CD14-positive monocyte (primary cell): ENCODE measurements at regions not wholly inside any gene's neighbourhood (a gene's known extent, or its start where the extent isn't known, plus 50 kb on each side); places are given as distances from the start of the nearest gene placed in this dataset.

Experiments used
- DNase-seq, 3 donors: peaks; one replicate each; pipeline ENCODE4 v3.0.0-alpha.2; 2011 to 2022
- H2AFZ ChIP-seq: 2 replicates; pipeline ENCODE4 v1.6.0; 2012; ENCODE audit warnings: mild to moderate bottlenecking, low read depth, low read length, inconsistent platforms; ENCODE audit not compliant: insufficient read depth, poor library complexity, severe bottlenecking
- H3K27ac ChIP-seq, 2 donors: 1 replicate in 1 of 2; 2 replicates in 1 of 2; pipeline ENCODE4 v1.5.1; 2012 to 2013; ENCODE audit warnings: low read length in 2 of 2, control low read depth in 1 of 2, inconsistent platforms in 1 of 2, low read depth in 1 of 2, mild to moderate bottlenecking in 1 of 2
- H3K27me3 ChIP-seq, 2 donors: one replicate each; pipeline versions ENCODE4 v1.6.0 to v1.6.1; 2011 to 2013; ENCODE audit warnings: low read length in 2 of 2; ENCODE audit not compliant: control insufficient read depth in 2 of 2, insufficient read depth in 2 of 2
- H3K36me3 ChIP-seq, 2 donors: replicated peaks in 1 of 2; 1 replicate in 1 of 2; 2 replicates in 1 of 2; pipeline versions ENCODE4 v1.5.1 to v1.6.1; 2012 to 2013; ENCODE audit warnings: low read length in 2 of 2, control low read depth in 1 of 2, inconsistent platforms in 1 of 2, mild to moderate bottlenecking in 1 of 2; ENCODE audit not compliant: insufficient read depth in 2 of 2, control insufficient read depth in 1 of 2
- H3K4me1 ChIP-seq, 2 donors: 1 replicate in 1 of 2; 2 replicates in 1 of 2; pipeline versions ENCODE4 v1.5.1 to v1.6.1; 2012 to 2013; ENCODE audit warnings: low read length in 2 of 2, control low read depth in 1 of 2, inconsistent platforms in 1 of 2, mild to moderate bottlenecking in 1 of 2, moderate library complexity in 1 of 2; ENCODE audit not compliant: insufficient read depth in 2 of 2, control insufficient read depth in 1 of 2
- H3K4me2 ChIP-seq: replicated peaks from 2 replicates; pipeline ENCODE3; 2012; ENCODE audit warnings: low read length, moderate library complexity, mild to moderate bottlenecking; ENCODE audit not compliant: poor library complexity, severe bottlenecking; ENCODE audit errors: extremely low read depth
- H3K4me3 ChIP-seq, 3 experiments: fragments of 200-600 bp in 1 of 3; sonication (generic) in 1 of 3; replicated peaks in 1 of 3; 1 replicate in 2 of 3; 2 replicates in 1 of 3; pipeline ENCODE4 v1.5.1; 2011 to 2013; ENCODE audit warnings: low read length in 3 of 3, mild to moderate bottlenecking in 3 of 3, control low read depth in 2 of 3, low read depth in 2 of 3, inconsistent platforms in 1 of 3, moderate library complexity in 1 of 3
- H3K79me2 ChIP-seq: 2 replicates; pipeline ENCODE4 v1.6.0; 2012; ENCODE audit warnings: mild to moderate bottlenecking, control low read depth, inconsistent platforms, low read length, moderate library complexity; ENCODE audit not compliant: insufficient read depth
- H3K9ac ChIP-seq: 2 replicates; pipeline ENCODE4 v1.6.0; 2017; ENCODE audit warnings: low read length, mild to moderate bottlenecking; ENCODE audit not compliant: insufficient read depth, poor library complexity, severe bottlenecking
- H3K9me3 ChIP-seq, 2 donors: replicated peaks in 1 of 2; 1 replicate in 1 of 2; 2 replicates in 1 of 2; pipeline versions ENCODE4 v1.5.1 to v1.6.1; 2012 to 2013; ENCODE audit warnings: low read length in 2 of 2, control low read depth in 1 of 2; ENCODE audit not compliant: control insufficient read depth in 1 of 2, insufficient read depth in 1 of 2
- H4K20me1 ChIP-seq: 2 replicates; pipeline ENCODE4 v1.6.0; 2012; ENCODE audit warnings: mild to moderate bottlenecking, low read length, control low read depth, moderate library complexity; ENCODE audit not compliant: insufficient read depth
- H3K27ac Mint-ChIP-seq, 7 donors: one replicate each; pipeline ENCODE4 v1.8.0; 2020; ENCODE audit warnings: mild to moderate bottlenecking in 7 of 7, mixed read lengths in 7 of 7, moderate library complexity in 6 of 7, inconsistent platforms in 2 of 7
- H3K27me3 Mint-ChIP-seq, 3 donors: one replicate each; pipeline ENCODE4 v1.8.0; 2021 to 2022; ENCODE audit warnings: low read depth in 3 of 3, mild to moderate bottlenecking in 3 of 3, mixed read lengths in 3 of 3, moderate library complexity in 3 of 3, inconsistent platforms in 1 of 3
- H3K36me3 Mint-ChIP-seq, 2 donors: one replicate each; pipeline ENCODE4 v1.8.0; 2020; ENCODE audit warnings: mixed read lengths in 2 of 2, inconsistent platforms in 1 of 2, mild to moderate bottlenecking in 1 of 2
- H3K4me1 Mint-ChIP-seq: one replicate; pipeline ENCODE4 v1.8.0; 2020; ENCODE audit warnings: mild to moderate bottlenecking, mixed read lengths
- H3K4me3 Mint-ChIP-seq, 2 donors: one replicate each; pipeline ENCODE4 v1.8.0; 2020; ENCODE audit warnings: mild to moderate bottlenecking in 2 of 2, mixed read lengths in 2 of 2, moderate library complexity in 1 of 2
- H3K9me3 Mint-ChIP-seq, 7 donors: one replicate each; pipeline ENCODE4 v1.8.0; 2020 to 2022; ENCODE audit warnings: mixed read lengths in 7 of 7, mild to moderate bottlenecking in 6 of 7, moderate library complexity in 6 of 7, inconsistent platforms in 2 of 7
- CTCF ChIP-seq: fragments of 200-600 bp; IDR thresholded peaks from one replicate; pipeline ENCODE4 v1.8.0; 2022; ENCODE audit warnings: antibody characterized with exemption, mild to moderate bottlenecking
- WGBS: methylation state at CpG from one replicate; pipeline ENCODE4 v1.1.5; 2013; ENCODE audit warnings: missing lambda C conversion rate; ENCODE audit not compliant: insufficient coverage; 5-methylcytosine and 5-hydroxymethylcytosine counted together
- intact Hi-C, 2 donors: fragments of 100-400 bp; cut with micrococcal nuclease; formaldehyde crosslinking; loops; one replicate each; pipeline versions ENCODE4 v1.15.0 to v1.15.1; 2023

GRCh38 chr13:61779456-61779855 lies 363.8 kb upstream of the PCDH20 start:
- no peak for DNase-seq
- H3K36me3 Mint-ChIP-seq, result no peaks in the 10 kb centered on the region
- no peak overlapping the region for H3K27ac ChIP-seq
- no peaks in the 10 kb centered on the region for H3K4me1 ChIP-seq
- H3K79me2 ChIP-seq, result no peaks in the 10 kb centered on the region
- H3K27me3 ChIP-seq, result no peaks in the 10 kb centered on the region
- H3K9me3 Mint-ChIP-seq, result peaks cover 0 to 4% (median 2%) of the 10 kb centered on the region in 7 donors
- H3K9me3 ChIP-seq, result no peaks in the 10 kb centered on the region
- H3K4me3 ChIP-seq, result no peak overlapping the region
- H4K20me1 ChIP-seq, result no peaks in the 10 kb centered on the region
- no peak overlapping the region for H3K4me3 Mint-ChIP-seq
- no peaks in the 10 kb centered on the region for H3K27me3 Mint-ChIP-seq
- no peaks in the 10 kb centered on the region for H3K36me3 ChIP-seq
- no peak overlapping the region for H2AFZ ChIP-seq
- intact Hi-C loops, result no loop called here
- H3K4me2 ChIP-seq, result no peak overlapping the region
- no peak for TF ChIP-seq CTCF
- no CpG with 5 or more reads among the region's 3 CpGs for WGBS
- no peak overlapping the region for H3K27ac Mint-ChIP-seq
- H3K4me1 Mint-ChIP-seq, result no peaks in the 10 kb centered on the region
- no peak overlapping the region for H3K9ac ChIP-seq

GRCh38 chr13:61778531-61778930 lies 362.9 kb upstream of the PCDH20 start:
- DNase-seq, result no peak
- Histone ChIP-seq H4K20me1 (no peaks in the 10 kb centered on the region), H3K36me3 (no peaks in the 10 kb centered on the region), H3K79me2 (no peaks in the 10 kb centered on the region), H3K9ac (no peak overlapping the region), H3K4me1 (no peaks in the 10 kb centered on the region), H3K27me3 (no peaks in the 10 kb centered on the region), H3K4me2 (no peak overlapping the region), H3K27ac (no peak overlapping the region), H3K4me3 (no peak overlapping the region), H2AFZ (no peak overlapping the region), H3K9me3 (no peaks in the 10 kb centered on the region)
- TF ChIP-seq CTCF, result no peak
- Mint-ChIP-seq H3K27ac (no peak overlapping the region), H3K27me3 (no peaks in the 10 kb centered on the region), H3K9me3 (peaks cover 0 to 3% (median 0%) of the 10 kb centered on the region in 7 donors), H3K4me1 (no peaks in the 10 kb centered on the region), H3K36me3 (no peaks in the 10 kb centered on the region), H3K4me3 (no peak overlapping the region)
- intact Hi-C loops, result no loop called here
- 77% methylated on average over 5 of the region's 6 CpGs for whole genome bisulfite sequencing
